ENCODE measurements at regions not wholly inside any gene's neighbourhood (a gene's known extent, or its start where the extent isn't known, plus 50 kb on each side); places are given as distances from the start of the nearest gene placed in this dataset.
"Not testable (repeated sequence)": the region's sequence is repeated elsewhere in the genome, so short reads cannot be mapped to it uniquely, and the experiment has no call there.

GRCh38 chr6:3619800-3620199 lies 131.7 kb downstream of the PXDC1 start:
- DNase-seq (ENCODE audit: low read depth in 2 of 2): no peak

GRCh38 chr6:3619201-3619600 lies 132.3 kb downstream of the PXDC1 start:
- no peak for DNase-seq (ENCODE audit: low read depth in 2 of 2)

GRCh38 chr6:3618642-3619041 lies 132.9 kb downstream of the PXDC1 start:
- no peak for DNase-seq (ENCODE audit: low read depth in 2 of 2)

DNA sequence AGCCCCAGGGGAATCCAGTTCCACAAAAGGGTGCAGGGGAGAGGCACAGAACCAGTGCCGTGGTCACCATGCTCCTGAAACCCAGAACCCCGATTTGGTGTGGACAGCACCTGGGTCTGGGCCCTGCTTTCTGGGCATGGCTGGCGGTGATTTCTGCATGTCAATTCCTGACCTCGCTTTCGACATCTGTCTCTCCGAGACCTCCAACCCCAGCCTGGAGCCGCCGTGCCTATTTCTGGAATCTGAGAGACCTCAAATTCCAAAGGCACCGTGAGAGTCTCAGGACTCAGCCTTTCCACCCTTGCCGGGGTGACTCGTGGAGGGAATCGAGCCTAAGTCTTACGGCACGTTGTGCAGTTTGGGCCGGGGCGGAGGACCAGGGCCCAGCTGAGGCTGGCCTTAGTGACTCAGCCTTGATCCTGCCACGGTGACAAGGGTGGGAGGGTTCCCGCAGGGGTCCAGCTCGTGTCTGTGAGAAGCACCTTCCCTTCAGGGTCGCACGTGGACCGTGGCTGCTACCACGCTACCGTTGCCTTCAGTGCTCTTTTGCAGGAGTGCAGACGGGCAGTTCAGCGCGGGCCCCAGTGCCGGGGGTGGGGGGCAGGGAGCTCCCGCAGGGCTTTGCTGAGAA lies 133.7 kb downstream of the PXDC1 start:
- DNase-seq (ENCODE audit: low read depth in 2 of 2): no peak

- no peak for DNase-seq (ENCODE audit: low read depth in 2 of 2)
Observed at GRCh38 chr6:3617192-3617631, 134.3 kb downstream of the PXDC1 start.

GRCh38 chr6:3616565-3617176 lies 134.8 kb downstream of the PXDC1 start:
- no peak for DNase-seq (ENCODE audit: low read depth in 2 of 2)

GRCh38 chr6:3615391-3616380 lies 135.8 kb downstream of the PXDC1 start:
- DNase-seq (ENCODE audit: low read depth in 2 of 2): no peak

- no peak for DNase-seq (ENCODE audit: low read depth in 2 of 2)
Observed at GRCh38 chr6:3614918-3615317, 136.6 kb downstream of the PXDC1 start.

GRCh38 chr6:3613565-3613964 lies 137.9 kb downstream of the PXDC1 start:
- not testable (repeated sequence) for DNase-seq (ENCODE audit: low read depth in 2 of 2)

DNA sequence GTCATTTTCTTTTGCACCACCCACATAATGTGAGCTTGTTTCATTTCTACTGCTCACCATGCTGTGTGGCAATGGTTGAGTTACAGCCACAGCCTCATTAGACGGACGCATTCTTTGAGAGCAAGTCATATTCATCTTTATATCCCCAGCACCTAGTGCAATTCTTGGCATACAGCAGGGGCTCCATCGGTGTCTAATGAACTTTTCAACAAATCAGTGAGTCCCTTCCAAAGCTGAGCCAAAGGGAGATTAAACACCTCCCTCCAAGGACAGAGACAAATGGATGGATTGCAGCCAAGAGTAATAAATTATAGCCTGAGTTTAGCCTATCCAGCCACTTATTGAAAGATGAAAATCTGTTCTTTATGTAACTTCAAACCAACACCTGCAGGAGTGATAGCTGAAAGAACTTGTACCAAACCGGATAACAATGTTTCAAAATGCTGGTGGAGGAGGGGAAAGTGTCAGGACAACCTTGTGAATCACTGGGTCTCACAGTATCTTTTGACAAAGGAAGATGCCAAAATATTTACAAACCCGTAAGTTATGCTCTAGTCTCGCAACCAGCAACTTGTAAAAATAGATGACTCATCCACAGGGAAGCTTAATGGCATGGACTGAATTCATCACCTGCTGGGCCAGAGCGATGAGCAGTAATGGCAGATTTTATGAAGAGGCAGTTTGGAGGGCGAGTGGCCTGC lies 139.0 kb downstream of the PXDC1 start:
- no peak for DNase-seq (ENCODE audit: low read depth in 2 of 2)

DNA sequence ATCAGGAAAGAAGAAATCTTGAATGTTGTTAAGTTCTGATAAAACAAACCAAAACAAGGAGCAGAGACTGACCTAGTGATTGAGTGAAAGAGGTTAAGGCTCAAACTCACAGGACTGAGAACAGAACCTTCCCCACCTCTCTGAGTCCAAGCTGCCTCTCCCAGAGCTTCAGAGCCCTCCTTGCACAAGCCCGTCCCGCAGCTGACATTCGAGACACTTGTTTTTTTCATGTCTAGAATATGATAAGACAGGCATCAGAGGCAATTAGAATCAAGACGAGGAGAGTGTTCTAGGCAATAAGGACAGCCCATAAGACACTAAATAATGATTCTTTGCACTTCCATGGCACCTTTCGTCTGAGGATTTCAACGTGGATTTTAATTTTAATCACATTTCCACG lies 140.6 kb downstream of the PXDC1 start:
- DNase-seq (ENCODE audit: low read depth in 2 of 2): no peak

DNA sequence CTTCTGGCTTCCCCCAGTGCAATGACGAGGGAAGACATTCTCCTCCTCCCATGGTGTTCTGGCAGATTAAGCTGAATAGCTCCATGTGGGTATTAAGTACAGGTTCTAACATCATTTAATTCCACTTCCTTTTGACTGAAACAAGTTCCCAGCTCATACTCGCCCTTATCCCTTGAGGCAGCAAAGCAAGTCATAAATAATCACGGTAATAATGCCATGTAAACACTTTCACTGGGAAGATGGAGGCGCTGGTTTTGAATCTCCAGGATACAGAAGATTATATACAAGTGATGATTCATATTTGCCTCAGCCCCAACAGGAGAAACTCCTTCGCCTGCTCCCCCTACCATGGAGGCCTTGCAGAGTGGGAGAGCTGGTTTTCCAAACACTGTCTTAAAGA lies 141.3 kb downstream of the PXDC1 start:
- no peak for DNase-seq (ENCODE audit: low read depth in 2 of 2)

DNA sequence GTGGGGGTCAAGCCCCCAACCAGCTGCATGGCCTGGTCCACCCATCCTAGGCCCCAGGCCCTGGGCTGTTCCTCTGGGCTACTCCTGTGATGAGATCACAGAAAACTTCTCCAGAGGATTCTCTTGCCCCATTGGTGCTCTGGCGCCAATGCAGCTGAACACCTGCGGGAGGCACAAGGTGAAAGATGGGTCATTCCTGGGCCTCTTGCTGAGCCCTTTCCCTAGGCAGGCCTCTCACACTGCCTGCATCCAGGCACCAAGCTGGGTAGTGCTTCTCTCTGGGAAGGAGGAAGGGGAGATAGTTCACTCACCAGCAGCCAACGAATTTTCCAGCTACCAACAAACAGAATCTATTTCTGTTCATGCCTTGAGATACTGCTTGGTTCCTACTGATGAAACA lies 142.1 kb downstream of the PXDC1 start:
- DNase-seq (ENCODE audit: low read depth in 2 of 2): no peak

- DNase-seq (ENCODE audit: low read depth in 2 of 2): no peak
Observed at GRCh38 chr6:3608159-3608558, 143.4 kb downstream of the PXDC1 start.

- no peak for DNase-seq (ENCODE audit: low read depth in 2 of 2)
Observed at GRCh38 chr6:3607599-3607998, 143.9 kb downstream of the PXDC1 start.

- DNase-seq (ENCODE audit: low read depth in 2 of 2): no peak
Observed at GRCh38 chr6:3607171-3607570, 144.3 kb downstream of the PXDC1 start.

DNA sequence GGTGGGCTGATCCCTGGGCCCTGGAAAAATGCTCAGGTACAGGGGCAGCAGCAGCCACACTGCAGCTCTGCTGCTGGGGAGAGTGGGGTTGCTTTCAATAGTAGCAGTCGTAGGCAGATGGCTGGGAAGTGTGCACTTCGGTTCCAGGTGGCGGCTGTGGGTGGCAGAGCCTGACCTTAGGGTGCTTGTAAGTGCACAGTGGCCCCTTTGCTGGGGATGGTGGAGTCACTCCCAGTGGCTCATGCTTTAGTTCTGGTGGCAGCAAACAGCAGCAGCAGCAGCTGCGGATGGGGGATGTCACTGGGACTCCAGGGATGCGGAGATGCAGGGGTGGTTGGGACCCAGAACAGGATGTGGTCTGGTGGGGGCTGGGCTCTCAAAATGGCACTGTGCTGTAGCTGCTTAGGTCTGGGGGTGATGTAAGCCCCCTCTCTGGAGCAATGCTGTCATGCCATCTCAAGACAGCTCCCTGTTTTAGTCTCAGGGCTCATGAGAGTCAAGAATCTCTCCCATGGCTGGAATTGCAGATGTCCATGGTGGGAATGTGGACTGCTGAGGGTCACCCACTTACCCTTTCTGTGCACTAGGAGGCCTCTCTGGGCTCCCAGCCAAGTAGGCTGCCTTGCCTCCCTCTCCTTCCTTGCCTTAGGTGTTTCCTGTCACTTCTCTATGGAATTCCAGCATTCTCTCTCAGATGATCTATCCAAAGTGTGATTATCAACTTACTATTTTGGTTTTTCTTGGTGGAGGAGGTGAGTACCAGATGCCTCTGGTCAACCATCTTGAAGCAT lies 146.7 kb upstream of the SLC22A23 start:
- DNase-seq (ENCODE audit: low read depth in 2 of 2): no peak

DNA sequence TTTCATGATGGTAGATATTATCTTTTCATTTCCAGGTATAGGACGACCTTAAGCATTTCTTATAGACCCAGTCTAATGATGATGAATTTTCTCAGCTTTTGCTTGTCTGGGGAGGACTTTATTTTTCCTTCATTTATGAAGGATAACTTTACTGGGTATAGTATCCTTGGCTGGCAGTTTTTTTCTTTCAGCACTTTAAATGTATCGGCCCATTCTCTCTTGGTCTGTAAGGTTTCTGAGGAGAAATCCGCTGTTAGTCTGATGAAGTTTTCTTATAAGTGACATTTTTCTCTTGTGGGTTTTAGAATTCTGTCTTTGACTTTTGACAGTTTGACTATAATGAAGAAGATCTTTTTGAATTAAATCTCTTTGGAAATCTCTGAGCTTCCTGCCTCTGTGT lies 144.7 kb upstream of the SLC22A23 start:
- no peak for DNase-seq (ENCODE audit: low read depth in 2 of 2)

GRCh38 chr6:3597500-3598064 lies 140.7 kb upstream of the SLC22A23 start:
- no peak for DNase-seq (ENCODE audit: low read depth in 2 of 2)

DNA sequence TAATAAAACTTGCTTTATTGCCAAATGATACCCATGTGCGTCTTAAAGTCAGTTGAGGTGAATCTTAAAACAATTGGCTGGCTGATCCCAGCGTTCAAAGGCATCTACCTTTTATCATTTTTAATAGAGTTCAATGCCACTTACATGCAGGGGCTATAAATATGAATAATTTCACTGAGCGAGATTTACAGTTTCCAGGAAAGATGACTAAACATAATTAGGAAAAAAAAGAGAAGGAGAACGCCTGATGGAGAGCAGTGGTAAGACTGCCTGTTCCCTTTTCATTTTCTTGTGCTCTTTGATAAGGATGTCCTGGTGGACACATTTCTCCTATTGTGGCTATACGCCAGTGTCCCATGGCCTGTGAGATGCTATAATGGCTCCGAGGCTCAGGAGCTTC lies 139.9 kb upstream of the SLC22A23 start:
- no peak for DNase-seq (ENCODE audit: low read depth in 2 of 2)

- DNase-seq (ENCODE audit: low read depth in 2 of 2): no peak
Observed at GRCh38 chr6:3594201-3594600, 137.4 kb upstream of the SLC22A23 start.
